ENCODE measurements at regions not wholly inside any gene's neighbourhood (a gene's known extent, or its start where the extent isn't known, plus 50 kb on each side); places are given as distances from the start of the nearest gene placed in this dataset.

- DNase-seq: no peak
Measured at GRCh38 chr14:71467361-71467811, 464.8 kb upstream of the RGS6 start.

GRCh38 chr14:71468701-71469100 lies 463.5 kb upstream of the RGS6 start:
- no peak for DNase-seq

GRCh38 chr14:71469643-71470335 lies 462.4 kb upstream of the RGS6 start:
- no peak for DNase-seq

DNA sequence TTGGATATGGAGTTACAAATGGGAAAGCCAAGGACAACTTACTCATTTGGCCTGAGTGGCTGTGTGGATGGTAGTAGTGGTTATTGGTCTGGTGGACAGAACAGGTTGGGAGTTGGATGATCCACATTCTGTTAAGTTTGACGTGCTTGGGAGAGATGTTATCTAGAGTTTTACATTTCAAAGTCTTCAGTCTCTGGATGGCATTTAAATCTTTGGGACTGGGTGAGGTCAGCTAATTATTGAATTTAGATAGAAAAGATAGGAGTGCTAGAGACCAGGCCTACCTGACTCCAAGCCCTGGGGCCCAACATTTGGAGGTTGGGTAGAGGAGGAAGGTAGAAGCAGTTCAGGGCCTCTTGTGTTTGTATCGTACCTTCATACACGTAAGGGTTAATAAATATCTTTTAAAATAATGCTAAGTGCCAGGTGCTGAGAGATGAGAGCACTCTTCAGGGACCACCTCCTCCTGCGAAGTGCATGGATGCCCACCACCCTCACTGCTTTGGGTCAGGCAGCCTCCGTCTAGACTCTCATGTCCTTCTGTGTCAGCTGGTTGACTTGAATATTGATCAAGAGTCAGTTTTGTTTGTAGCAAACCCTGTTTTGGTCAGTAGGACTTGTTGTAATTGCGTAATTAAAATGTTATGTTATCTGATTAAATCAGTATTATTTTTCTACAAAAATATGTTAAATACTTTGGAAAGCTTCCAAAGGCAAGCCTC lies 460.4 kb upstream of the RGS6 start:
- DNase-seq: no peak

GRCh38 chr14:71472356-71473340 lies 459.6 kb upstream of the RGS6 start:
- no peak for DNase-seq

GRCh38 chr14:71473843-71474242 lies 458.4 kb upstream of the RGS6 start:
- DNase-seq: no peak

- no peak for DNase-seq
Measured at GRCh38 chr14:71474301-71475265, 457.6 kb upstream of the RGS6 start.

GRCh38 chr14:71475916-71476315 lies 456.3 kb upstream of the RGS6 start:
- DNase-seq: no peak

GRCh38 chr14:71478542-71478941 lies 453.7 kb upstream of the RGS6 start:
- DNase-seq: no peak

DNA sequence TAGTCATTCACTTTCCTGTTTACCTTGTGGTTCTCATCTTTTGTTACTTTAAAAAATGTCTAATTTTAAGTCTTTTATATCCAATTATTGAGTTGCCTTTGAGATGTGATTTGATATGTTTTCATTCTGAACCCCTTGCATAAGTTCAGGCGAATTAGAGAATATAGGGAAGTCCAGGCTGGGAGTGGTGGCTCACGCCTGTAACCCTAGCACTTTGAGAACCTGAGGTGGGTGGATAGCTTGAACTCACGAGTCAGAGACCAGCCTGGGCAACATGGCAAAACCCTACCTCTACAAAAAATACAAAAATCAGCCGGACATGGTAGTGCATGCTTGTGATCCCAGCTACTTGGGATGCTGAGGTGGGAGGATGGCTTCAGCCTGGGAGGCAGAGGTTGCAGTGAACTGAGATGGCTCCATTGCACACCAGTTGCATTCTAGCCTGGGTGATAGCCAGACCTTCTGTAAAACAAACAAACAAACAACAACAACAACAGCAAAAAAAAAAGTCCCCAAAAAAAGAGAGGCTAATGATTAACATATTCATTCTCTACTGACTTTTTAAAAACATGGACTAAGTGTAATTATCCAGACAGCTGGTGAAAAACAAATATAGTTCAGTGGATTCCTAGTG lies 451.1 kb upstream of the RGS6 start:
- no peak for DNase-seq

GRCh38 chr14:71482671-71483070 lies 449.6 kb upstream of the RGS6 start:
- peak; percentile 42 to 53 for DNase-seq

GRCh38 chr14:71483154-71483553 lies 449.1 kb upstream of the RGS6 start:
- no peak for DNase-seq

GRCh38 chr14:71485833-71486232 lies 446.4 kb upstream of the RGS6 start:
- no peak for DNase-seq

DNA sequence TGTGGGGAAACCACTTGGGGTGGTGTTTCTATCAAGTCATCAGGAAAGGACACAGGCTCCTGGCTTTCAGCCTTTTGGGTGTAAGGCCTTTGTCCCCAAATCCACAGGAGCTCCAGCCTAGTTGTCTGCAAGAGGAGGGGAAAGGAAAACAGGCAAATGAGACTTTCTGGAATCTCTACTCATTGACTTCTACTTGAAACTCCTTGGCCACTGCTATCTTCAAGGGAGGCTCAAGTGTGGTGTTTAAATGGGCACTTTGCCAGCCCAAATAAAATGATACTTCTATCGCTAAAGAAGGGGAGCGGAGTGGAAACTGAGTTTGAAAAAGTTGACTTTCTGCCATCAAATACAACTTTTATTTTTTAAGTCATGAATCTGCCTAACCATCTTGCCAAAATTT lies 445.9 kb upstream of the RGS6 start:
- no peak for DNase-seq

- DNase-seq: no peak
Measured at GRCh38 chr14:71487449-71487848, 444.8 kb upstream of the RGS6 start.

DNA sequence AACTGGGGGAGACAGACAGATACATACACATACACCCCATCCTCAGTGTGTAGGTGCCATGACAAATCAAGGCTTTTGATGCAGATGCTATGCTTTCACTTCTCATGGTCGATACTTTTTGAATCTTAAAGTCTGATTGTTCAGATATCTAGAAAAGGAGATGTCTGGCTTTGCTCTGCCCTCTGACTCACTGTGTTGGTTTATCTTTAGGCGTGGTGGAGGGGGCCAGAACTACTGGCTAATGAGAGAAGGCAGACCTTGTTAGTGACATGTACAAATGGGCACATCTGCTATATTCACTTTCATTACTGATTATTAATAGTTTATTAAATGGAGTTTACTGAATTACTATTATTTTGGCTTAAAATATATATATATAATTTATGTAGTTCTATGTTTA lies 444.3 kb upstream of the RGS6 start:
- DNase-seq: no peak

GRCh38 chr14:71488703-71489191 lies 443.5 kb upstream of the RGS6 start:
- DNase-seq: no peak

DNA sequence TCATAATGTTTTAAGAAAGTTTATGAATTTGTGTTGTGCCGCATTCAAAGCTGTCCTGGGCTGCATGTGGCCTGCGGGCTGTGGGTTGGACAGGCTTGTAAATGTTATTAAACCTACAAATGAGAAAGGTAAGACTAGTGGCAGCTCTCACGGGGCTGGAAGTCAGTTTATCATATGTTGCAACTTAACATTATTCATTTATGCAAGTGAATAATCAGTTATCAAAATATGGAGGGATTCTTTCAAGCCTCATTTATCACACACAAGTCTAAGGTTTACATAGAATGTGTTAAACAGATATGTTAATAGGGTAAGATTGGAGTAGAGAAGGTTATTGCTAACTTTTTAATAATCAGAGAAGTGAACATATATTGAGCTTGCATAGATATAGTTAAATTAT lies 442.5 kb upstream of the RGS6 start:
- no peak for DNase-seq

GRCh38 chr14:71491931-71492330 lies 440.3 kb upstream of the RGS6 start:
- no peak for DNase-seq

GRCh38 chr14:71492346-71492745 lies 439.9 kb upstream of the RGS6 start:
- no peak for DNase-seq

Data from right lung (tissue), 2 donors.